ENCODE measurements at regions not wholly inside any gene's neighbourhood (a gene's known extent, or its start where the extent isn't known, plus 50 kb on each side); places are given as distances from the start of the nearest gene placed in this dataset.

- TF ChIP-seq CTCF (IDR thresholded peaks at IDR 0.05): peak; percentile 32 to 73 (median 66)
- TF ChIP-seq POLR2AphosphoS5 (IDR thresholded peaks at IDR 0.05): no peak
- TF ChIP-seq POLR2A (IDR thresholded peaks at IDR 0.05): no peak
- no peak for TF ChIP-seq EP300 (IDR thresholded peaks at IDR 0.05)
These were observed 60.4 kb upstream of the OLFM4 start for GRCh38 chr13:52968074-52968700.
